BJ (cell line): ENCODE measurements at regions not wholly inside any gene's neighbourhood (a gene's known extent, or its start where the extent isn't known, plus 50 kb on each side); places are given as distances from the start of the nearest gene placed in this dataset.

Source experiments
- CTCF ChIA-PET: fragments of 350-600 bp; formaldehyde crosslinking; extraction: SDS; loops from one replicate; lab custom pipeline; 2021; ENCODE audit warnings: antibody characterized with exemption, inconsistent platforms; lab: Yijun Ruan, JAX
- POLR2A ChIA-PET: fragments of 300-600 bp; sonication (Branson Sonifier 250); formaldehyde crosslinking; extraction: SDS; loops from one replicate; lab custom pipeline; 2021; ENCODE audit warnings: antibody characterized with exemption; lab: Charles Lee
- DNase-seq: peaks from one replicate; pipeline ENCODE4 v3.0.0-alpha.2; 2011; ENCODE audit warnings: low read depth
- H3K27me3 ChIP-seq: 2 replicates; pipeline ENCODE4 v1.6.0; 2011; ENCODE audit warnings: low read length; ENCODE audit not compliant: control insufficient read depth, insufficient read depth
- H3K36me3 ChIP-seq: 2 replicates; pipeline ENCODE4 v1.5.1; 2011; ENCODE audit warnings: low read length; ENCODE audit not compliant: control insufficient read depth, insufficient read depth
- H3K4me3 ChIP-seq: 2 replicates; pipeline ENCODE4 v1.5.1; 2011; ENCODE audit warnings: low read depth, mild to moderate bottlenecking, control low read depth, low read length
- TF ChIP-seq, protein P1 (sequence below): IDR thresholded peaks from 2 replicates; pipeline ENCODE4 v1.5.1; 2011; ENCODE audit warnings: low read depth, mild to moderate bottlenecking, control low read depth, inconsistent platforms, low read length, moderate library complexity; ENCODE audit not compliant: insufficient read depth

DNA sequence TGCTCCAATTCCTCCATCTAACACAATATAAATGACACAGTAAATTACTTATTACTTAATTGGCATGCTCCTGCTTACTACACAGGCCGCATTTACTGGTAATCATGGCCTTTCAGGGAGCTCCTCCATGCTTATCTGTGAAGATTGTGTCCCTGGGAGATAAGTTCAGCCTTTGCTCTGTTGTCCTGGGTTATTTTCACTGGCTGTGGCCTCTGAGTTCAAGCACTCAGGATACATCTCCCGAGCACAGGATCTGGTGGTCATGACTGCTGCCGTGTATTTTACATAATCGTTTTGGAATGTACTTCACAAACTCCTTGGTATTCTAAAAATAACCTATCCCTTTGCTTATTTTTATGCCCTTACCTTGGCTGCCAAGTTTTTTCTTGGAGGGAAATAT, 215.7 kb downstream of the ICE1 start:
- H3K36me3 ChIP-seq, result no peaks in the 10 kb centered on the region
- TF ChIP-seq, protein P1, sequence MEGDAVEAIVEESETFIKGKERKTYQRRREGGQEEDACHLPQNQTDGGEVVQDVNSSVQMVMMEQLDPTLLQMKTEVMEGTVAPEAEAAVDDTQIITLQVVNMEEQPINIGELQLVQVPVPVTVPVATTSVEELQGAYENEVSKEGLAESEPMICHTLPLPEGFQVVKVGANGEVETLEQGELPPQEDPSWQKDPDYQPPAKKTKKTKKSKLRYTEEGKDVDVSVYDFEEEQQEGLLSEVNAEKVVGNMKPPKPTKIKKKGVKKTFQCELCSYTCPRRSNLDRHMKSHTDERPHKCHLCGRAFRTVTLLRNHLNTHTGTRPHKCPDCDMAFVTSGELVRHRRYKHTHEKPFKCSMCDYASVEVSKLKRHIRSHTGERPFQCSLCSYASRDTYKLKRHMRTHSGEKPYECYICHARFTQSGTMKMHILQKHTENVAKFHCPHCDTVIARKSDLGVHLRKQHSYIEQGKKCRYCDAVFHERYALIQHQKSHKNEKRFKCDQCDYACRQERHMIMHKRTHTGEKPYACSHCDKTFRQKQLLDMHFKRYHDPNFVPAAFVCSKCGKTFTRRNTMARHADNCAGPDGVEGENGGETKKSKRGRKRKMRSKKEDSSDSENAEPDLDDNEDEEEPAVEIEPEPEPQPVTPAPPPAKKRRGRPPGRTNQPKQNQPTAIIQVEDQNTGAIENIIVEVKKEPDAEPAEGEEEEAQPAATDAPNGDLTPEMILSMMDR, result no peak
- H3K4me3 ChIP-seq, result no peak overlapping the region
- H3K27me3 ChIP-seq, result no peaks in the 10 kb centered on the region
- no peak for DNase-seq
- ChIA-PET CTCF (no interaction called here), POLR2A (no interaction called here)

- ChIA-PET CTCF (no interaction called here), POLR2A (no interaction called here)
- no peak overlapping the region for H3K4me3 ChIP-seq
- DNase-seq, result no peak
- no peaks in the 10 kb centered on the region for H3K27me3 ChIP-seq
- no peaks in the 10 kb centered on the region for H3K36me3 ChIP-seq
- TF ChIP-seq, protein P1, result no peak
Measured at GRCh38 chr5:5637173-5637572, 214.7 kb downstream of the ICE1 start.

GRCh38 chr5:5634817-5635216, 212.3 kb downstream of the ICE1 start:
- CTCF ChIA-PET, result interaction anchor here (0.6 kb wide), 1 partner anchor 23 kb away, joined by 4 read pairs; no protein-coding TSS in a partner anchor
- POLR2A ChIA-PET, result no interaction called here
- no peak for DNase-seq
- TF ChIP-seq, protein P1, result no peak
- Histone ChIP-seq H3K4me3 (no peak overlapping the region), H3K27me3 (no peaks in the 10 kb centered on the region), H3K36me3 (no peaks in the 10 kb centered on the region)

- no peak for DNase-seq
- Histone ChIP-seq H3K27me3 (no peaks in the 10 kb centered on the region), H3K4me3 (no peak overlapping the region), H3K36me3 (no peaks in the 10 kb centered on the region)
- POLR2A ChIA-PET, result no interaction called here
- TF ChIP-seq, protein P1, result no peak
- CTCF ChIA-PET, result no interaction called here
Measured at GRCh38 chr5:5633579-5633978, 211.1 kb downstream of the ICE1 start.

GRCh38 chr5:5632678-5633077, 210.2 kb downstream of the ICE1 start:
- TF ChIP-seq, protein P1, result no peak

More at GRCh38 chr5:5632678-5633077, 210.2 kb downstream of the ICE1 start:
- CTCF ChIA-PET, result no interaction called here
- no peaks in the 10 kb centered on the region for H3K27me3 ChIP-seq
- no peaks in the 10 kb centered on the region for H3K36me3 ChIP-seq
- H3K4me3 ChIP-seq, result no peak overlapping the region
- DNase-seq, result no peak
- POLR2A ChIA-PET, result no interaction called here
